Esophagus mucosa (tissue), 1 donor: ENCODE measurements at regions not wholly inside any gene's neighbourhood (a gene's known extent, or its start where the extent isn't known, plus 50 kb on each side); places are given as distances from the start of the nearest gene placed in this dataset.

Experiments used
- ATAC-seq: fragments of 200-7000 bp; cut with Tn5 transposase; one replicate; pipeline ENCODE4 v1.9.1; 2020
- donor health status: DM: yes; HTN: yes; CAD: no.

DNA sequence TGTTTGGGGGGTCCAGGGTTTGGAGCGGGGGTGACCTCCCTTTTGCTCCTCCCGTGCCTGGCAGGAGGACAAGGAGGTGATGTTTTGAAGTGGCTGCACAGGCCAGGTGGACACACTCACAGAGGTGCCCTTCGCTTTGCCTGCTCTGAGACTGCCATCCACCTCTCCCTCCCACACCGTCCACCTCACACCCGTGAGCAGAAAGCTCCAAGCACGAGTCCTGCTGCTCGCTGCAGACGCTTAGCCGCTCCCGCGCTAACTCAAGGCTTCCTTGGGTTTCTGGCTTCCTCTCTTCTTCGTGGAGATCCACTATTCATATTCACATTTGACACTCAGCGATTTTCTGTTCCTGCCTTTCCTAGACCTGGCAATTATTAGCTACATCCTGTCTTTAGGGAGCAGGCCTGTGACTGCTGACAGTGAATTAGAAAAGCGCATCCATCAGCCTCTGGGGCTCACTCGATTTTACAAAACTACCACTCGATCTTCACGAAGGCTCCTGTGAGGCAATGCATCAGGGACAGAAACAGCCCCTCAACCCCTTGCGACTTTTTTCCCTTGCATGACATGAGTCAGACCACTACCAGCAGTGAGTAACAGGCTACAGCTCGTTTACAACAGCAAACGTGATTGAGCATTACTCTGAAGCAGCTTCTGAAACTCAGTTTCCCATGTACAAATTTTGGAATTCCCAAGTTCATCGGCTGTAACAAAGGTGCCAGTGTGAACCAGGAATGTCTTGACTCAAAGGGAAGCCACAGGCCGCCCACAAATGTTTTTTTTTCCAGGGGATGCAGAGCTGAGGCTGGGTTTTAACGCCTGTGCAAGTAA, 238.7 kb upstream of the SOX11 start:
- no peak for ATAC-seq

DNA sequence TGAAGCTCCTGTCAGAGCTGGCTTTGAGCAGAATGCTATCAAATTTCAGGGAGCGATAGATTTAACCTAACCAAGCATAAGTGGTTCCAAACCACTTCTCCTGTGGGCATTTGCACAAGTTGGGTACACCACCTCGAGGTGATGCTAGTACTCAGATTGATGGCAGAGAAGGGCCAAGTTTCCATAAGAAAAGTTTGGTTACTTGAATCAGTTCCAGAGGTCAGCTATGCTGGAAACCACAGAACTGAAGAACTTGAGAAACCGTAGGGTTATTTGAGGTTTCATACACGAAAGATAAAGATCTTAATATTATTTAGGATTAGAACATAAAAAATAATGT, 238.2 kb upstream of the SOX11 start:
- ATAC-seq: no peak

DNA sequence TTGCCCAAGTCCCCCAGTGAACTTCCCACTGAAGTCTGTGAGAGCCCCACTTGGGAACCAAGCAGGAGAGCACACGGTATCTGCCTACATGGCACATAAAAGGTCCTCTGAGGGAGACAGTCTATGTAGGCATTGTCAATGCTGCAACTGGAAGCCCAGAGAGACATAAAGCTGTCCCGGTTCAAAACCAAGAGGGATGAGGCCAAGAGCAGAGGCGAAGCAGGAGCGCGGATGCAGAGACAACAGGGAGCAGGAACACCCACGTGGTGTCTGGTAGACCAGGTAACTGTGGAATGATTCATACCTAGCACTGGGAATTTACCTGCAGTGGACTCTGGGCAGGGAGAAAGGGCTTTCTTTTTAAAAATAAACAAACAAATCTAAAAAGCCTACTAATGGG, 233.1 kb upstream of the SOX11 start:
- no peak for ATAC-seq

DNA sequence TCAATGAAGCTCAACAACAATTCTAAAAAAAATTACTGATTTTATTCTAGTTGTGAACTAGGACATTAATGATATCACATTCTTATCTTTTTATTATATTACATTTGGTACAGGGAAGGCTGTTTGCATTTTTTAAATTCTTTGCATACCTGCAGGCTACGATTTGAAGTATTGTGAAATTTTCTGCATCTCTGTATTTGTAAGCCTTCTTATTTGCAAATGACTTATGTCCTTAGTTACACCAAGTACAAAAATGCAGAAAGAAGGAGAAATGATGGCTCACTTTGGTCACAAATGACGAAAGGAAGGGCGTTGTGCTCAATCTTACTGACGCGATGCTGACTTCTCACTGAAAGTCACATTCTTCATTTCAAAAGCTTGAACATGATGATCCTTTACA, 227.5 kb upstream of the SOX11 start:
- ATAC-seq: no peak

DNA sequence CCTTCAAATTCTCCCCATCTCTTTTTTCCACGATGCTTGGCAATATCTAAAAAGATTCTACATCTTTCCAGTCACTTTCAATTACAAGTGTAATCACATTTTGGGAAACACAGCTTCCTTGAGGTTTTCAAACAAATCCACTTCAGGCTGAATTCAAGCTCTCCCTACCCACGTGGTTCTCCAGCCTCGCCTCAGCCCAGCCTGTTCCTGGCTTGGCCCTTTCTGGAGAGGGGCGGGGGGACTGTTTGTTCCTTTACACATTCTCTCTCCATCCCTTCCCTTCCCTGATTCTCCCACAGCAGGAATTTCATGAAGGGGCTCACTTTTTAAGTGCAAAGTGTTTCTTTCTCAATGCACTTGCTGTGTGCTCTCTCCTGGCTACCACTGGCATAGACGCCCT, 226.3 kb upstream of the SOX11 start:
- no peak for ATAC-seq

DNA sequence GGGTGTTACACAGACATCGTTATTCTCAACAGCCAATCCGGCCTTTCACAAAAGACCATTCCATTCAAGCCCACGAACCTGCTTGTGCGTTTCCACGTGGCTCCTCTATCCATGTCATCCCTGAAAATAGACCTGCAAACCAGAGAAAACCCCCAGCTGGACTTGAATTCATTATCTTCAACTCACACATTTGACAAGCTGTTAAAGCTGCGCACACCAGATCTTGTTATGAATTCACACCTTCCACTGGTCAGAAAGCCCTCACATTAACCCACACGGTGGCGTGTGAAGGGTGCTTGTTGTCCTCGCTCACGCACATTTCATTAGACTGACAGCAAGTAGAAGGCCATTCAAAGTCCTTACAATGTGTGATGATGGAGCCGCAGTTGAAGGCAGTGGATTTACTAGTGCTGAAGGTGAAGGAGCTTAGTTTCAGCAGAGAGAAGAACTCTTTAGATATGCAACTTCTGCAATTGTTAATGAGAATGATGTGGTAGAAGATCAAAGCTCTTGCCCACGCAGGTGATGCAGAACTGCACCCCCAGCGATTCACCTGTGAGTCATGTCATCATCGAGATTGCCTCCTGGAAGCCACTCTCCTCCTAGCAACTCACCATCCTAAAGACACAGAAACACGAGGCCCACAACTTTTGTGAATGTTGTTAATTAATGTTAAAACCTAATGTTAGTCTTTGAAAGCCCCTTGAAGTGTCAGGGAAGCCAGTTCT, 224.8 kb upstream of the SOX11 start:
- ATAC-seq: no peak

DNA sequence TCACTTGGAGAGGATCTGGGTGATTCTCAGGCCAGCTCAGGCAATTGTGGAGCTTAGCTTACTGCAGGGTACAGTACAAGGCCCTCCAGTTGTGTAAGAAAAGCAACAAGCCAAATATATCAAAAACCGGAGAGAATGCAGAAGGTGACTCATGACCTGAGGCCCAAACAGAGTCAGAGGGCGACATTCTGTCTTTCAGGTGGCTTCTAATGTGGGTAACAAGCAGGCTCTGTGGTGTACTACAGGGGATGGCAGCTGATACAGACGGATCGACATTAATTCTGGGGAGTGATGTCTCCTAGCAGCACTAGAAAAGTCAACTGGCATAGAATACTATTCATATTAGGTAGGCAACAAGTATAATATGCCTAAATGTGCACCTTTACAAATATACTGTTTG, 219.5 kb upstream of the SOX11 start:
- no peak for ATAC-seq

DNA sequence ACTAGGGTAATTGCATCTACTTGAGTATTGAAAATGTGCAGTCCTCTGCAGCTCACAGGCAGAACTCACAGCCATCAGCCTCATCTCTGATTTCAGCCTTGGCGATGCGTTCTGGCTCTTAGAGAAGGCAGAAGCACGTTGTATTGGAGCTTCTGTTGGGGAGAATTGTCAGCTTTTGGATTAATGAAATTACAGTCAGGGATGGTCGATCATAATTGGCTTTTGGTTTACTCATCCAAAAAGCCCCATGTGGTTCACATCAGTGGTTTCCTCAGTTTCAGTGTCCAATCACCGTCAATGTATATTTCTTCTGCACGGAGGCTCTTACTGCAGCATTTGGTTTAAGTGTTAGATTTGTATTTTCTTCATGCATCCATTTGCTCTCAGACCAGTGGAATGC, 218.5 kb upstream of the SOX11 start:
- no peak for ATAC-seq

DNA sequence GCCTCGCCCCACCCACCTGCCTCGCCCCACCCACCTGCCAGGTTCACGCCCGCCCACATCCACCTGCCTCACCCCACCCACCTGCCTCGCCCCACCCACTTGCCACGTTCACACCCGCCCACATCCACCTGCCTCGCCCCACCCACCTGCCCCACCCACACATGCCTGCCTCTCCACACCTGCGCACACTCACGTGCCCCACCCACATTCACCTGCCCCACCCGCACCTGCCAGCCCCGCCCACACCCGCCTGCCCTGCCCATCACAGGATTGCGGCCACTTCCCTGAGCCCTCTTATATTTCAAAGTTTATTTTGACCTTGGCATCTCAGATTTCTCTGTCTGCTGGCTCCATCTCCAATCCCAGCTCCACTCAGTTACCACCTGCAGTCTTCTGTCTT, 217.5 kb upstream of the SOX11 start:
- ATAC-seq: no peak

DNA sequence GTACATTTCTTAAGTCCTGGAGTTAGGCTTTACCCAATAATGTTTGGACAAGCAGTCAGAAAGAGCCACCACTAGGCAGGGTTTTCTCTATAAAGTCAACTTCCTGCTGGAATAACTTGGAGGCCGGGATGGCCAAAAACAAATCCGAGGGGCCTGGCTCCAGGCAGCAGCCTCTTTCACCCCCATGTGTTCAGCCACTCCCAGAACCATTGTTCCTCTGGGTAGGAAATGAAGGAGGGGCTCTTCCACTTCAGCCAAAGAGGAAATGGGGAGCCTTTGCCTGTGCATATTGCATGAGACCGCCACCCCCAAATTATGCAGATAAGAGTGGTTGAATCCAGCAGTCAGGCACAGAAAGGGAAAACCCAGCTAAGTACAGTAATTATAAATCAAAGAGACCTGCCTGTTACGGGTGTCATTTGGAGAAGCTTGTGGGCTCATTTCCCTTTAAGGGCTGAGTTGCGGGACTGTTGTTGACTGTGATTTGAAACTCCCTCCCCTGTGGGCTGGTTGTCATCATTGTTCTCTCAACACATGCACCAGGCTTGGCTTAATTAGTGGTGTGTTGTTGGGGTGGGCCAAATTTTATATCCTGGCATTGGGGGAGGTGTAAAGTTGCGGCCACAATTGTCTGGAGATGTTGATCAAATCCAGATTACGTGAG, 212.8 kb upstream of the SOX11 start:
- no peak for ATAC-seq

DNA sequence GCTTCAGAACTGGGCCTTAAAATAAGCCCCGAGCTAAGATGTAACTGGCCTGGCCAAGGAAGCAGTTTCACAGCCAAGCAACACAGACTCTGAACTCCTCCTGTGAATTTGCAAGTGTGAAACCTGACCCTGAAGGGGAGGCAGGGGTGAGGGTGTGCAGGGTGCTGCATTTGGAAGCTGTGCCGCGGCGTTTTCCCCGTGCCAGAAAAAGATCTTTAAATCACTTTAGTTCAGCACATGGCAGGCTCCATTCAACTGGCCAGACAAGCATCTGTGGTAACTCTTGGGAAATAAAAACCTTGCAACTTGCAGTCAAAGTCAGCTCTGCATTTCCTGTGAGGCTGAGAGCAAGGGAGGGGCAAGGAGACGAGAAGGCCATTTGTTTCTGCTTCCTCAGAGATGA, 209.3 kb upstream of the SOX11 start:
- ATAC-seq: no peak

DNA sequence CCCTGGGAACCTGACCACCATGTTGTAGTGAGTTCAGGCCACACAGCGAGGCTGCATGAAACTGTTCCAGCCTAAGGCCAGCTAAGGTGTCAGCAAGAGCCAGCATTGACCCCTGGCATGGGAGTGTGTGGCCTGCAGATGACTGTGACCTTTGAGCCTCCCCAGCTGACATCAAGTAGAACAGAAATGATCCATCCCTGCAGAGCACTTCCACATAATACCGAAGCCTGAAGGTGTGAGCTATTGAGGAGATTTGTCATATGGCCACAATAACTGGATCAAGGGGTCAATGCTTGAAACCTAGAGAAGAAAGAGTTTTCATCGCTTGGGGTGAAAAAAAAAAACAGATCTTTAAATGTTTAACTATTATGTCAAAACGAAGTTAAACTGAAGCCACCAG, 207.3 kb upstream of the SOX11 start:
- no peak for ATAC-seq

DNA sequence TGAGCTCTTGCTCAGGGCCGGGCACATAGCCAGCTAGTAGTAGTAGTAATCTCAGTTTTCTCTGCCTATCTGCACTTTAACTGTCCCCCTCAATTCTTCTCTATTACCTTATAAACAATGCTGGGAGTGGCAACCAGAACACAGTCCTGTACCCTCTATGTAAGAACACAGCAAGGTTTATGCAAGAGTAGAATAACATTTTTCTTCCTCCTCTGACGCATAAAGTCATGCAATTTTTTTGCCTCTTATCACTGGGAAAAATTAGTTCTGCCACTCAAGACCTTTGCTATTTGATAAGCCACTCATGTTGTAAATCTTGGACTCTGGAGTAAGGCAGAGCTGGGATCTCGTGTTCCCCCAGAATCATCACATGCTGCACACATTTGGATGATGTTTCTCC, 200.7 kb upstream of the SOX11 start:
- ATAC-seq: no peak

DNA sequence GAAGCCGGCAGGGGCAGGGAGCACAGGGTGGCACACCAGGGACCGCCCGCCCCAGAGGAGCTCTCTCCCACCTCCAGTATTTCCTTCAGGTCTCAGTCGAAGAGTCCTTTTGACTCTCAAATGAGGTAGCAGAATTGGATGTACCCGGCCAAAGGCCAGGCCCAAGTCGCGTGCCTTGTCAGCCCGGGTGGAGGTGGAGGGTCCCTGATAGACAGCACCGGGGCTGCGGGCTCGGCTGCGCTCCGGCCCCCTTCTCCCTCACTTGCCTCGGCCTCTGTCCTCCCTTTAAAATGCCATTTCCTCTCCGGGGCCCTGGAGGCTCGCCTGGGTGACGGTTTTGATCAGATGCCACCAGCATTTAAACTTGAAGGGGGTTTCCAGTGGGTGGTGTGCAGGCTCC, 198.9 kb upstream of the SOX11 start:
- no peak for ATAC-seq

DNA sequence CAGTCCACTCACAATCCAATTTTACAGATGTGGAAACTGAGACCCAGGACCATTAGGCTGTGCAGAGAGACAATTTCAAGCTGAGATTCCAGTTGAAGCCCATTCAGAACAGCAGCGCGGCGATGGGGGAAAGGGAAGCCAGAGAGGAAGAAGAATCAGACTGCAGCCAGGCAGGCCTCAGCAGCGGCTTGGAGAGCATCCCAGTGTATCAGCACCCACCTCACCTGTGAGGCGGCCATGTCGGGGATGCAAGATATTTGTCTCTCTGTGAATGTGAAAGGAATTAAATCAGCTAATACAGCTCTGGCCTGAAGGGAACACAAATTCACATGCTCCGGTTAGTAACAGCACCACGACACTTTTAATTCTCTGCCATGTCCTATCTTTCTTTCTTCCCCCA, 198.0 kb upstream of the SOX11 start:
- no peak for ATAC-seq

DNA sequence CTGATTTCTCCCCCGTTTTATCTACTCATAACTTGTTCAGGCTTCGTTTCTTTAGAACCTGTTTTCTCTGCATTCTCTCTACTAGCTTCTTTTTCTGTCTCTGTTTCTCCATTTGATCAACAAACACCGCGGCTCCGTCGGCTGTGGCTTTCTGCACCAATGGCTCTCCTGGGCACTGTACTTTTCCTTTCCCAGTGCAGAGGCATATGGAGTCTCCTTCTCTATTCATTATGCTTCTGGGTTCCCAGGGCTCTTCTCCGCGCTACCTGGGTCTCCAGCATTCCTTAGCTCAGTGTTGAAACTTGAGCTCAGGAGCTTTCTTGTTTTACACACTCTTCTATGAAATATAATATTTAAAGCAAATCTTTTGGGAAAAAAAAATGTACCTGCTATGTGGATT, 196.6 kb upstream of the SOX11 start:
- ATAC-seq: no peak

DNA sequence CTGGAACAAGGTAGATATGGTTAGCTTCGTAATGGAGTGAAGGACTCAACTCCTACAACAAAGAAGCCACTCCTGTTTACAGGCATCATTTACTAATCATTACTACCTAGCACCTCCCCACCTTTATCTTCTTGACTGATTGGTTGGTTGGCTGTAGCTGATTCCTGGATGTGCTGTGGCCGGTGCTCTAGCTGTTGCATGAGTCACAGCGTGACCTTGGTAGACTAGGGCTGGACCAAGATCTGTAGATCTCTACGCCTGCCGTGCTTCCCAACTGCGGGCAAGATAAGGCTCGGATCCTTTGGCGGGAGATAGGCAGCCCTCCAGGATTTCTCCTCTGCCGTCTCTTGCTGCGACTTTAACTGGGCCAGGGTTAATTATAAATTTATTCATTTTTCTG, 194.3 kb upstream of the SOX11 start:
- ATAC-seq: no peak

DNA sequence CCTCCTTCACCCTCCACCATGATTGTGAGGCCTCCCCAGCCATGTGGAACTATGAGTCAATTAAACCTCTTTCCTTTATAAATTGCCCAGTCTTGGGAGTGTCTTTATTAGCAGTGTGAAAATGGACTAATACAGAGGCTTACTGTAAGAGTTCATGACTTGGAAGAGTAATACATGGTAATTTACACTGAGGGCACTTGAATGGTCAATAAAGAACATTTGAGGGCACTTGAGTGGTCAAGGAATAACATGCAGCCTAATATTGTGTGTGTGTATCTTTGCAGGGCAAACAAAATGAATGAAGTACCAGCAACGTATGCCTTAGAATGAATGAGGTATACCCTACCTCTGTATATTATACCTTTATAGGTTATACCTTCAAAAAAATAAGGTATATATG, 190.4 kb upstream of the SOX11 start:
- no peak for ATAC-seq

DNA sequence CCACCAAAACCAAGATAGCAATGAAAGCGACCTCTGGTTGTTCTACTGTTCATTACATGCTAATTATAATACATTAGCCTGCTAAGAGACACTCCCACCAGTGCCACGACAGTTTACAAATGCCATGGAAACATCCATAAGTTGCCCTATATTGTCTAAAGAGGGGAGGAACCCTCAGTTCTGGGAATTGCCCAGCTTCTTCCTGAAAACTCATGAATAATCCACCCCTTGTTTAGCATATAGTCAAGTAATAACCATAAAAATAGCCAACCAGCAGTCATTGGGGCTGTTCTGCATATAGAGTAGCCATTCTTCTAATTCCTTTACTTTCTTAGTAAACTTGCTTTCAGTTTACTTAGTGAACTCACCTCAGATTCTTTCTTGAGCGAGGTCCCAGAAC, 189.8 kb upstream of the SOX11 start:
- no peak for ATAC-seq

DNA sequence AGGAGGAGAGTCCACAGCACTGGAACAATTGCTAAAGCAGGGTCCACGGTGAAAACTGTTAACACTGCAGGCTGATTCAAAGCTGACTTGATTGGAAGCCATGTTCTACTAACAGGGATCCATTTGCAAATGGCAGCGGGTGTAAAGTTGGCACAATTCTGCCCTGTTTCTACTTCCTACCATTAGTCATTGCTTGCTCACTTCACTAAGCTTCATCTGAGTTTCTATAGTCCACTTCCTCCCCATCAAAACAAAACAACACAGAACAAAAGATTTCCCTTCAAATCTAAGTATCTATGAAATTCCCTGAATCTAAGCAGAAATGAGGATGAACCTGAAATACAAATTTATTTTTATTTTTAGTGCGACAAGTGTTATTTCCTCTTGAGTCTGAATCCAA, 187.4 kb upstream of the SOX11 start:
- no peak for ATAC-seq

DNA sequence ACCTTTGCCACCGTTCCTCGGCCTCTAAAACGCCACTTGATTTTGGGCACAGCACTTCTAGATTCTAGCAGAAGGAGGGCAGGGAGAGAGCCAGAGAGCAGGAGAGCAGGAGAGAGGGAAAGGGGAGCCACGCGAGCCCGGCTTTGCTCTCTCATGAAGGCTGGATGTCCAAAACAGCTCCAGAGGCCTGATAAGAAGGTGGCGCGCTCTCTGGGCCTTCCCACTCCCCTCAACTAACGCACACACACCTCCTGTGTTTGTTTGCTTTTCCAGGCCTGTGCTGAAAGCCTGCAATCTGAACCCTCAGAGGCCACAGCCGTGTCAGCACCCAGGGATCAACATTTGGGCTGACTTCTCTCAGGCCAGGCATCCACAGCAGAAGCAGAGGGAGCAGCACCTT, 184.8 kb upstream of the SOX11 start:
- ATAC-seq: no peak

DNA sequence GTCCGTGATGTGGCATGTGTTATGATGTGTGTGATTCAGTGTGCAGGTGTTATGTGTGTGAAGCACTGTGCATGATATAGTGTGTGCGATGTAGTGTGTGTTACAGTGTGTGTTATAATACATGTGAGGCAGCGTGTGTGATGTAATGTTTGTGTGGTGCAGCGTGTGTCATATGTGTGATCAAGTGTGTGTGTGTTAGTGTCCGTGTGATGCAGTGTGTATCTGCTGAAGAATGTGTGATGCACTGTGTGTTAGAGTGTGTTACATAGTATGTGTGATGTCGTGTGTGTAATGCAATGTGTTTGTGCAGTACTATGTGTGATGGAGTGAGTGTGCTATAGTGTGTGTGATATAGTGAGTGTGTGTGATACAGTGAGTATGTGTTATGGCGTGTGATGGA, 182.8 kb upstream of the SOX11 start:
- ATAC-seq: no peak

DNA sequence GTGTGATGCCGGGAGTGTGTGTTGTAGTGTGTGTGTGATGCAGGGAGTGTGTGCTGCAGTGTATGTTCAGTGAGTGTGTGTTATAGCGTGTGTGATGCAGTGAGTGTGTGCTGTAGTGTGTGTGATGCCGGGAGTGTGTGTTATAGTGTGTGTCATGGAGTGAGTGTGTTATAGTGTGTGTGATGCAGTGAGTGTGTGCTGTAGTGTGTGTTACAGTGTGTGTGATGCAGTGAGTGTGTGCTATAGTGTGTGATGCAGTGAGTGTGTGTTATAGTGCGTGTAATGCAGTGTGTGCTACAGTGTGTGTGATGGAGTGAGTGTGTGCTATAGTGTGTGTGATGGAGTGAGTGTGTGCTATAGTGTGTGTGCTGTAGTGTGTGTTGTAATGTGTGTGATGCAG, 182.1 kb upstream of the SOX11 start:
- ATAC-seq: no peak

DNA sequence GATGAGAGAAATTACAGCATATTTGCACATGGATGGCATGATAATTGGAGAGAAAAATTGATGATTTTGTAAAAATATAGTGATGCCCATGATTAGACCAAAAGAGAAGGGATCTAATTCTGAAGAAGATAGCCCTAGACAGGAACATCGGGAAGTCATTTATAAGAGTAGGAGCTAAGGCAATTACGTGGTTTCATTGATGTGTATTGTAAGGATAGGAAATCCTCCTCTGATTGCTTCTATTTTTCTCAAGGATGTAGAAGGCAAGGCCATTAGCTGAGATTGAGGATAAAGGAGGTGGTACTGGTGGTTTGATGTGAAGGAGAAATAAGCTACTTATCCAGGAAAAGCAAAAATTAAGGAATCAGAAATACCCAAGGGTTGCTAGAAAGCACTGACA, 176.5 kb upstream of the SOX11 start:
- no peak for ATAC-seq
